ENCODE measurements at regions not wholly inside any gene's neighbourhood (a gene's known extent, or its start where the extent isn't known, plus 50 kb on each side); places are given as distances from the start of the nearest gene placed in this dataset.

- TF ChIP-seq CTCF (conservative IDR thresholded peaks at IDR 0.05; ENCODE audit: low read depth, low read length) (no peak), POLR2A (IDR thresholded peaks at IDR 0.05; ENCODE audit: low read depth, low read length) (no peak), SMC3 (IDR thresholded peaks at IDR 0.05; ENCODE audit: low read depth, low read length) (no peak), CHD1 (IDR thresholded peaks at IDR 0.05; ENCODE audit: low read depth, low read length) (no peak)
Observed at GRCh38 chrX:4881277-4881676, 1167.8 kb upstream of the PRKX start.

All from IMR-90 (cell line).